GM12872 (cell line): ENCODE measurements at regions not wholly inside any gene's neighbourhood (a gene's known extent, or its start where the extent isn't known, plus 50 kb on each side); places are given as distances from the start of the nearest gene placed in this dataset.

ENCODE experiments used
- CTCF ChIP-seq: IDR thresholded peaks from 3 replicates; pipeline ENCODE4 v1.5.1; 2011; ENCODE audit warnings: low read depth, mild to moderate bottlenecking, low read length, moderate library complexity; ENCODE audit not compliant: insufficient read depth

GRCh38 chr7:153941061-153941460, 111.1 kb upstream of the DPP6 start:
- TF ChIP-seq CTCF, result no peak

GRCh38 chr7:153942036-153942435, 110.2 kb upstream of the DPP6 start:
- TF ChIP-seq CTCF, result no peak

- no peak for TF ChIP-seq CTCF
Observed at GRCh38 chr7:153943457-153943856, 108.7 kb upstream of the DPP6 start.

- no peak for TF ChIP-seq CTCF
Observed at GRCh38 chr7:153943861-153944260, 108.3 kb upstream of the DPP6 start.

GRCh38 chr7:153948060-153948459, 104.1 kb upstream of the DPP6 start:
- no peak for TF ChIP-seq CTCF

GRCh38 chr7:153951316-153951715, 100.9 kb upstream of the DPP6 start:
- TF ChIP-seq CTCF, result no peak

- TF ChIP-seq CTCF, result no peak
Observed at GRCh38 chr7:153954477-153954876, 97.7 kb upstream of the DPP6 start.
